Kidney (tissue), 13 donors: ENCODE measurements at regions not wholly inside any gene's neighbourhood (a gene's known extent, or its start where the extent isn't known, plus 50 kb on each side); places are given as distances from the start of the nearest gene placed in this dataset.

Experiments
- DNase-seq, 5 donors: peaks; one replicate each; pipeline ENCODE4 v3.0.0-alpha.2; 2013 to 2020
- FAIRE-seq: peaks from 2 replicates; lab custom pipeline; 2012; peaks lifted over from hg19 to GRCh38; lab: Jason Lieb, UNC
- H3K27ac ChIP-seq, 2 donors: one replicate each; pipeline ENCODE4 v1.7.0; 2013; ENCODE audit warnings: low read depth in 2 of 2, low read length in 2 of 2, inconsistent platforms in 1 of 2
- H3K27me3 ChIP-seq: one replicate; pipeline ENCODE4 v1.7.1; 2013; ENCODE audit warnings: low read length, inconsistent platforms; ENCODE audit not compliant: control insufficient read depth, insufficient read depth
- H3K36me3 ChIP-seq, 3 donors: one replicate each; pipeline versions ENCODE4 v1.7.0 to v1.7.1; 2013; ENCODE audit warnings: low read length in 3 of 3, control low read depth in 1 of 3, inconsistent platforms in 1 of 3; ENCODE audit not compliant: insufficient read depth in 3 of 3, control insufficient read depth in 2 of 3
- H3K4me1 ChIP-seq, 3 donors: one replicate each; pipeline versions ENCODE4 v1.7.0 to v1.7.1; 2013; ENCODE audit warnings: low read length in 3 of 3, inconsistent platforms in 1 of 3, low read depth in 1 of 3; ENCODE audit not compliant: control insufficient read depth in 2 of 3, insufficient read depth in 2 of 3
- H3K4me3 ChIP-seq, 3 donors: one replicate each; pipeline versions ENCODE4 v1.7.0 to v1.8.1; 2013; ENCODE audit warnings: low read length in 3 of 3, control low read depth in 1 of 3, inconsistent platforms in 1 of 3
- H3K9ac ChIP-seq, 3 donors: one replicate each; pipeline versions ENCODE4 v1.7.0 to v1.7.1; 2013; ENCODE audit warnings: low read length in 3 of 3, control low read depth in 1 of 3, inconsistent platforms in 1 of 3
- H3K9me3 ChIP-seq, 3 donors: one replicate each; pipeline versions ENCODE4 v1.7.0 to v1.7.1; 2013; ENCODE audit warnings: low read length in 3 of 3, control low read depth in 1 of 3, inconsistent platforms in 1 of 3; ENCODE audit not compliant: control insufficient read depth in 2 of 3, insufficient read depth in 1 of 3
- CTCF ChIP-seq: IDR thresholded peaks from 3 replicates; pipeline ENCODE4 v1.5.1; 2012; ENCODE audit warnings: mild to moderate bottlenecking, moderate library complexity, borderline replicate concordance; ENCODE audit not compliant: insufficient read depth; ENCODE audit errors: extremely low read depth
- intact Hi-C: fragments of 100-400 bp; cut with DNase I; formaldehyde crosslinking; loops from one replicate; pipeline ENCODE4 v1.11.1; 2022
- donor health status: control.
- donor health status: control.
- donor health status: control.
- donor health status: control.
- donor health status: control.
- donor health status: DM: yes; HTN: yes; CAD: no.
- donor health status: Normal renal cell carcinoma (clear cell type).

- intact Hi-C loops, result no loop called here
- H3K9ac ChIP-seq, result no peak overlapping the region
- H3K27me3 ChIP-seq, result no peaks in the 10 kb centered on the region
- no peak for TF ChIP-seq CTCF
- DNase-seq (peak in 1 of 5 donors; percentile 20), FAIRE-seq (no peak)
- H3K36me3 ChIP-seq, result no peaks in the 10 kb centered on the region
- no peaks in the 10 kb centered on the region for H3K9me3 ChIP-seq
- H3K4me1 ChIP-seq, result peaks cover 0 to 6% (median 0%) of the 10 kb centered on the region in 3 donors
- no peak overlapping the region for H3K27ac ChIP-seq
- no peak overlapping the region for H3K4me3 ChIP-seq
Observed at GRCh38 chr2:128402911-128403670, 84.4 kb upstream of the HS6ST1 start.

GRCh38 chr2:128403814-128404708 is 85.4 kb upstream of the HS6ST1 start:
- no peak overlapping the region for H3K9ac ChIP-seq
- H3K36me3 ChIP-seq, result no peaks in the 10 kb centered on the region
- no peaks in the 10 kb centered on the region for H3K9me3 ChIP-seq
- FAIRE-seq (no peak), DNase-seq (peak in 1 of 5 donors; percentile 17)
- intact Hi-C loops, result no loop called here
- no peaks in the 10 kb centered on the region for H3K27me3 ChIP-seq
- peak overlapping the region in 1 of 2 donors; percentile 43 for H3K27ac ChIP-seq
- peaks cover 0 to 6% (median 0%) of the 10 kb centered on the region in 3 donors for H3K4me1 ChIP-seq
- TF ChIP-seq CTCF, result no peak
- no peak overlapping the region for H3K4me3 ChIP-seq

GRCh38 chr2:128404709-128405466 is 86.2 kb upstream of the HS6ST1 start:
- no peak overlapping the region for H3K4me3 ChIP-seq
- H3K36me3 ChIP-seq, result no peaks in the 10 kb centered on the region
- H3K9me3 ChIP-seq, result no peaks in the 10 kb centered on the region
- FAIRE-seq (no peak), DNase-seq (peak in 2 of 5 donors; percentile 6 to 24)
- H3K27ac ChIP-seq, result no peak overlapping the region
- H3K9ac ChIP-seq, result no peak overlapping the region
- no peak for TF ChIP-seq CTCF
- peaks cover 0 to 6% (median 0%) of the 10 kb centered on the region in 3 donors for H3K4me1 ChIP-seq
- no peaks in the 10 kb centered on the region for H3K27me3 ChIP-seq
- intact Hi-C loops, result no loop called here
